ENCODE measurements at regions not wholly inside any gene's neighbourhood (a gene's known extent, or its start where the extent isn't known, plus 50 kb on each side); places are given as distances from the start of the nearest gene placed in this dataset.

GRCh38 chr14:105830171-105830570, 303.8 kb downstream of the TMEM121 start:
- TF ChIP-seq CTCF (CRISPR knock-in tag; IDR thresholded peaks at IDR 0.05) (no peak), ZFP62 (CRISPR knock-in tag; IDR thresholded peaks at IDR 0.05) (no peak), ZNF383 (CRISPR knock-in tag; IDR thresholded peaks at IDR 0.05; ENCODE audit: borderline replicate concordance) (no peak), SOX6 (IDR thresholded peaks at IDR 0.05) (no peak), SOX6 (CRISPR knock-in tag; IDR thresholded peaks at IDR 0.05) (no peak), ETV6 (CRISPR knock-in tag; conservative IDR thresholded peaks at IDR 0.05) (no peak), POLR2A (IDR thresholded peaks at IDR 0.05; ENCODE audit: insufficient read depth in 1 of 2, low read depth in 2 of 2, low read length in 2 of 2) (no peak), USF2 (IDR thresholded peaks at IDR 0.05; ENCODE audit: low read depth, low read length) (no peak), USF2 (CRISPR knock-in tag; IDR thresholded peaks at IDR 0.05; ENCODE audit: borderline replicate concordance) (no peak), PRPF4 (IDR thresholded peaks at IDR 0.05; ENCODE audit: low read depth, low read length, poor library complexity, severe bottlenecking) (no peak), FOXP4 (CRISPR knock-in tag; IDR thresholded peaks at IDR 0.05) (no peak), ZFP41 (CRISPR knock-in tag; IDR thresholded peaks at IDR 0.05; ENCODE audit: borderline replicate concordance) (no peak), ZNF275 (CRISPR knock-in tag; IDR thresholded peaks at IDR 0.05; ENCODE audit: borderline replicate concordance) (no peak)
- TF ChIP-seq, protein P1, sequence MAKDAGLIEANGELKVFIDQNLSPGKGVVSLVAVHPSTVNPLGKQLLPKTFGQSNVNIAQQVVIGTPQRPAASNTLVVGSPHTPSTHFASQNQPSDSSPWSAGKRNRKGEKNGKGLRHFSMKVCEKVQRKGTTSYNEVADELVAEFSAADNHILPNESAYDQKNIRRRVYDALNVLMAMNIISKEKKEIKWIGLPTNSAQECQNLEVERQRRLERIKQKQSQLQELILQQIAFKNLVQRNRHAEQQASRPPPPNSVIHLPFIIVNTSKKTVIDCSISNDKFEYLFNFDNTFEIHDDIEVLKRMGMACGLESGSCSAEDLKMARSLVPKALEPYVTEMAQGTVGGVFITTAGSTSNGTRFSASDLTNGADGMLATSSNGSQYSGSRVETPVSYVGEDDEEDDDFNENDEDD (CRISPR knock-in tag; IDR thresholded peaks at IDR 0.05; ENCODE audit: borderline replicate concordance), result no peak

Measured in HepG2 (cell line).